ENCODE measurements at regions not wholly inside any gene's neighbourhood (a gene's known extent, or its start where the extent isn't known, plus 50 kb on each side); places are given as distances from the start of the nearest gene placed in this dataset.

- Histone ChIP-seq H2AFZ (no peak overlapping the region), H3K4me3 (no peak overlapping the region), H3K36me3 (ENCODE audit: insufficient read depth) (no peaks in the 10 kb centered on the region), H3K27ac (ENCODE audit: low read depth) (no peak overlapping the region), H3K9me2 (ENCODE audit: insufficient read depth) (0 out of 2 replicates have a peak, but pooled peaks cover 6% of the 10 kb centered on the region), H4K20me1 (replicated peaks; ENCODE audit: insufficient read depth) (no peaks in the 10 kb centered on the region), H3K4me1 (ENCODE audit: insufficient read depth) (no peaks in the 10 kb centered on the region), H3K79me2 (replicated peaks; ENCODE audit: insufficient read depth) (no peaks in the 10 kb centered on the region), H3K4me2 (no peak overlapping the region), H3F3A (replicated peaks; ENCODE audit: low read depth) (no peaks in the 10 kb centered on the region), H3K27me3 (ENCODE audit: insufficient read depth) (no peaks in the 10 kb centered on the region)
- Mint-ChIP-seq H3K36me3 (ENCODE audit: low read depth) (no peaks in the 10 kb centered on the region), H3K4me3 (no peak overlapping the region), H3K27me3 (ENCODE audit: insufficient read depth, low read depth, poor library complexity) (peaks cover 4% of the 10 kb centered on the region), H3K4me1 (no peaks in the 10 kb centered on the region), H3K27ac (no peak overlapping the region), H3K9me3 (no peaks in the 10 kb centered on the region)
- TF ChIP-seq EZH2 (IDR thresholded peaks at IDR 0.05; ENCODE audit: low read depth, unreplicated experiment) (no peak), ZNF331 (CRISPR knock-in tag; IDR thresholded peaks at IDR 0.05; ENCODE audit: low read depth) (no peak)
- DNase-seq (ENCODE audit: low spot score) (no peak), ATAC-seq (no peak)
Observed at GRCh38 chr2:29974086-29974485, 52.7 kb upstream of the ALK start.

GRCh38 chr2:29977284-29977683, 55.9 kb upstream of the ALK start:
- no peaks in the 10 kb centered on the region for H3K79me2 ChIP-seq (replicated peaks; ENCODE audit: insufficient read depth)
- ATAC-seq = no peak
- no peaks in the 10 kb centered on the region; the same call in 2 of the 3 replicates for H3K4me1 Mint-ChIP-seq
- H3K27ac Mint-ChIP-seq = no peak overlapping the region
- H3K27me3 Mint-ChIP-seq (ENCODE audit: insufficient read depth, low read depth, poor library complexity) = peaks cover 4% of the 10 kb centered on the region
- no peaks in the 10 kb centered on the region for H3K9me3 Mint-ChIP-seq
- DNase-seq (ENCODE audit: low spot score) = no peak
- H3K27ac ChIP-seq (ENCODE audit: low read depth) = no peak overlapping the region
- H3K4me2 ChIP-seq = no peak overlapping the region
- no peaks in the 10 kb centered on the region for H3K36me3 ChIP-seq (ENCODE audit: insufficient read depth)
- H3K9me2 ChIP-seq (ENCODE audit: insufficient read depth) = peaks cover 11% of the 10 kb centered on the region; the same call in 1 of the 2 replicates
- no peak for TF ChIP-seq EZH2phosphoT487 (IDR thresholded peaks at IDR 0.05; ENCODE audit: unreplicated experiment)
- TF ChIP-seq CREB1 (CRISPR knock-in tag; IDR thresholded peaks at IDR 0.05; ENCODE audit: low read depth) = no peak
- TF ChIP-seq ETS1 (IDR thresholded peaks at IDR 0.05) = no peak
- no peak for TF ChIP-seq JUNB (IDR thresholded peaks at IDR 0.05; ENCODE audit: unreplicated experiment)
- TF ChIP-seq EZH2 (IDR thresholded peaks at IDR 0.05; ENCODE audit: low read depth, unreplicated experiment) = no peak
- TF ChIP-seq NANOG (IDR thresholded peaks at IDR 0.05; ENCODE audit: borderline replicate concordance) = no peak
- TF ChIP-seq CTCF (conservative IDR thresholded peaks at IDR 0.05; ENCODE audit: low read depth in 2 of 2) = no peak
- no peak overlapping the region for H2AFZ ChIP-seq
- no peaks in the 10 kb centered on the region; the same call in 1 of the 2 replicates for H3K4me1 ChIP-seq (ENCODE audit: insufficient read depth)
- no peaks in the 10 kb centered on the region for H4K20me1 ChIP-seq (replicated peaks; ENCODE audit: insufficient read depth)
- H3K36me3 Mint-ChIP-seq (ENCODE audit: low read depth) = no peaks in the 10 kb centered on the region
- no peak overlapping the region for H3K4me3 ChIP-seq
- no peaks in the 10 kb centered on the region for H3K27me3 ChIP-seq (ENCODE audit: insufficient read depth)
- no peak overlapping the region for H3K4me3 Mint-ChIP-seq
- H3F3A ChIP-seq (replicated peaks; ENCODE audit: low read depth) = no peaks in the 10 kb centered on the region

GRCh38 chr2:29981402-29981801, 60.0 kb upstream of the ALK start:
- no peaks in the 10 kb centered on the region for H3K27me3 ChIP-seq (ENCODE audit: insufficient read depth)
- H3K4me2 ChIP-seq = no peak overlapping the region
- no peak overlapping the region for H3K4me3 ChIP-seq
- DNase-seq (ENCODE audit: low spot score) (no peak), ATAC-seq (no peak)
- H3F3A ChIP-seq (replicated peaks; ENCODE audit: low read depth) = no peaks in the 10 kb centered on the region
- H3K79me2 ChIP-seq (replicated peaks; ENCODE audit: insufficient read depth) = no peaks in the 10 kb centered on the region
- no peaks in the 10 kb centered on the region for H3K36me3 ChIP-seq (ENCODE audit: insufficient read depth)
- no peak overlapping the region for H3K27ac ChIP-seq (ENCODE audit: low read depth)
- H4K20me1 ChIP-seq (replicated peaks; ENCODE audit: insufficient read depth) = no peaks in the 10 kb centered on the region
- Mint-ChIP-seq H3K36me3 (ENCODE audit: low read depth) (no peaks in the 10 kb centered on the region), H3K4me1 (no peaks in the 10 kb centered on the region; the same call in 1 of the 3 replicates), H3K9me3 (no peaks in the 10 kb centered on the region), H3K4me3 (no peak overlapping the region), H3K27ac (no peak overlapping the region), H3K27me3 (ENCODE audit: insufficient read depth, low read depth, poor library complexity) (peaks cover 4% of the 10 kb centered on the region)
- peaks cover 13% of the 10 kb centered on the region for H3K9me2 ChIP-seq (ENCODE audit: insufficient read depth)
- no peak overlapping the region for H2AFZ ChIP-seq
- H3K4me1 ChIP-seq (ENCODE audit: insufficient read depth) = no peaks in the 10 kb centered on the region; the same call in 1 of the 2 replicates
- TF ChIP-seq REST (IDR thresholded peaks at IDR 0.05; ENCODE audit: unreplicated experiment) (no peak), ZNF331 (CRISPR knock-in tag; IDR thresholded peaks at IDR 0.05; ENCODE audit: low read depth) (no peak), EZH2phosphoT487 (IDR thresholded peaks at IDR 0.05; ENCODE audit: unreplicated experiment) (no peak), STAT1 (IDR thresholded peaks at IDR 0.05; ENCODE audit: unreplicated experiment) (no peak)

Measured in GM23338 (cell line).